Mesendoderm (in vitro differentiated cells): ENCODE measurements at regions not wholly inside any gene's neighbourhood (a gene's known extent, or its start where the extent isn't known, plus 50 kb on each side); places are given as distances from the start of the nearest gene placed in this dataset.

Source experiments
- DNase-seq: peaks from one replicate; pipeline ENCODE4 v3.0.0; 2013
- H2AK5ac ChIP-seq: 2 replicates; pipeline ENCODE4 v1.6.1; 2013; ENCODE audit warnings: low read length, inconsistent platforms
- H2BK120ac ChIP-seq: 2 replicates; pipeline ENCODE4 v1.6.1; 2013; ENCODE audit warnings: low read depth, mild to moderate bottlenecking, low read length, moderate library complexity, mixed read lengths
- H2BK15ac ChIP-seq: replicated peaks from 2 replicates; pipeline ENCODE4 v1.6.1; 2013; ENCODE audit warnings: low read depth, mild to moderate bottlenecking, moderate library complexity
- H2BK5ac ChIP-seq: 2 replicates; pipeline ENCODE4 v1.6.1; 2013; ENCODE audit warnings: low read length, inconsistent platforms
- H3K18ac ChIP-seq: 2 replicates; pipeline ENCODE4 v1.6.1; 2013; ENCODE audit warnings: mild to moderate bottlenecking, low read length, mixed read lengths
- H3K23ac ChIP-seq: one replicate; pipeline ENCODE4 v1.6.1; 2013; ENCODE audit warnings: low read length
- H3K27ac ChIP-seq: 2 replicates; pipeline ENCODE4 v1.5.1; 2013; ENCODE audit warnings: low read depth, mild to moderate bottlenecking, inconsistent platforms, low read length, moderate library complexity
- H3K27me3 ChIP-seq: 2 replicates; pipeline ENCODE4 v1.6.1; 2013; ENCODE audit warnings: low read length, control low read depth, mild to moderate bottlenecking, inconsistent platforms; ENCODE audit not compliant: insufficient read depth, poor library complexity
- H3K36me3 ChIP-seq: 2 replicates; pipeline ENCODE4 v1.6.1; 2013; ENCODE audit warnings: low read length, inconsistent platforms; ENCODE audit not compliant: control insufficient read depth, insufficient read depth
- H3K4ac ChIP-seq: one replicate; pipeline ENCODE4 v1.6.1; 2013; ENCODE audit warnings: low read depth, mild to moderate bottlenecking, low read length, moderate library complexity
- H3K4me1 ChIP-seq: 2 replicates; pipeline ENCODE4 v1.6.1; 2013; ENCODE audit warnings: low read depth, low read length, inconsistent platforms; ENCODE audit not compliant: control insufficient read depth
- H3K4me2 ChIP-seq: 2 replicates; pipeline ENCODE4 v1.6.1; 2013; ENCODE audit warnings: low read length
- H3K4me3 ChIP-seq: 2 replicates; pipeline ENCODE4 v1.5.1; 2013; ENCODE audit warnings: mild to moderate bottlenecking, low read length
- H3K56ac ChIP-seq: one replicate; pipeline ENCODE4 v1.6.1; 2013; ENCODE audit warnings: low read length
- H3K79me1 ChIP-seq: 2 replicates; pipeline ENCODE4 v1.6.1; 2013; ENCODE audit warnings: low read length, inconsistent platforms
- H3K79me2 ChIP-seq: 2 replicates; pipeline ENCODE4 v1.6.1; 2013; ENCODE audit warnings: mild to moderate bottlenecking, low read length; ENCODE audit not compliant: control insufficient read depth, insufficient read depth
- H3K9ac ChIP-seq: 2 replicates; pipeline ENCODE4 v1.6.1; 2013; ENCODE audit warnings: low read length, inconsistent platforms
- H4K5ac ChIP-seq: one replicate; pipeline ENCODE4 v1.6.1; 2013; ENCODE audit warnings: low read length
- H4K8ac ChIP-seq: one replicate; pipeline ENCODE4 v1.6.1; 2013; ENCODE audit warnings: low read depth, mild to moderate bottlenecking, control low read depth, low read length, moderate library complexity
- WGBS: extraction: QIAGEN DNeasy Blood & Tissue Kit; methylation state at CpG from one replicate; pipeline ENCODE4 v1.1.7; 2013; ENCODE audit warnings: low lambda C conversion rate, missing lambda C conversion rate; ENCODE audit not compliant: insufficient coverage; ENCODE audit errors: extremely low coverage; 5-methylcytosine and 5-hydroxymethylcytosine counted together

DNA sequence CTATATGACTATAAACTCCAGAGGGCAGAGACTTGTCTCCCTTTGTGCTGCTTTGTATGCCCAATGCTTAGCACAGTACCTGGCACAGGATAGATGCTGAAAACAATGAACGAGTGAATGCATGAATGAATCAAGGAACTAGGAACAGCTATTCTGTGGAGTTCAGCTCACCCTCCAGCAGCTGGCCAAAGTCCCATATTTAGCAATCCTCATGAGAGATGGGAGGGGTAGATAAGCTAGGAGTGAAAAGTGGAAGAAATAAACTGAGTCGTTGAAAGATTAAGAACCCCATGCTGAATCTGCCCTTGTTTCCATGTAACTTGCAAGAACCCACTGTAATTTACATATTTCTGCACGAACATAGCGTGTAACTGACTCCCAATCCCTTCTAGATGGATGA, 106.5 kb downstream of the MAFB start:
- no peak overlapping the region for H3K9ac ChIP-seq
- H2BK120ac ChIP-seq, result no peak overlapping the region
- H3K27me3 ChIP-seq, result no peaks in the 10 kb centered on the region
- no peaks in the 10 kb centered on the region for H3K79me1 ChIP-seq
- H3K4me1 ChIP-seq, result peaks cover 10% of the 10 kb centered on the region
- no peak overlapping the region for H3K4me2 ChIP-seq
- no peak overlapping the region for H3K4ac ChIP-seq
- DNase-seq, result no peak
- no CpG with 5 or more reads among the region's 4 CpGs for WGBS
- H4K5ac ChIP-seq, result no peak overlapping the region
- H3K79me2 ChIP-seq, result no peaks in the 10 kb centered on the region
- no peak overlapping the region for H3K4me3 ChIP-seq
- no peak overlapping the region for H3K27ac ChIP-seq
- no peak overlapping the region for H2AK5ac ChIP-seq
- no peak overlapping the region for H3K56ac ChIP-seq
- no peak overlapping the region for H3K23ac ChIP-seq
- H2BK5ac ChIP-seq, result no peak overlapping the region
- H2BK15ac ChIP-seq, result no peak overlapping the region
- no peak overlapping the region for H4K8ac ChIP-seq
- no peaks in the 10 kb centered on the region for H3K36me3 ChIP-seq
- H3K18ac ChIP-seq, result no peak overlapping the region

DNA sequence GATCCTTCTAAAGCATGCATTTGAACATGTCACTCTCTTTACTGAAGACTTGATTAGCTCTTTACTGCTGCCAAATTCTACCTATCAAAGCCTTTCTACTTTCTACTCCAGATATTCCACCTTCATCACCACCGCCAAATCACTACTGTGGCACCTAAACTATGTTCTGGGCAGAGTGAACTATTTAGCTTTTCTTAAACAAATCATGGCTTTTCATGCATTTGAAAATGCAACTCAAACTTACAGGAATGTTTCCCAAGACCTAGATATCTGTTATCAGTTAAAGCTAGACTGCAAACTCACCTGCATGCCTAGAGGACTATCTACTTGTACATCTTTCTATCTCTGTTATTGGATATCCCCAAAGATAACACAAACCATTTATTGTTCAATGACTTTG, 109.3 kb downstream of the MAFB start:
- Histone ChIP-seq H3K79me2 (no peaks in the 10 kb centered on the region), H3K27ac (no peak overlapping the region), H3K4me3 (no peak overlapping the region), H3K4me2 (no peak overlapping the region), H3K79me1 (no peaks in the 10 kb centered on the region), H2BK15ac (no peak overlapping the region), H3K18ac (no peak overlapping the region), H3K23ac (no peak overlapping the region), H3K9ac (no peak overlapping the region), H2BK120ac (no peak overlapping the region), H4K8ac (no peak overlapping the region), H3K56ac (no peak overlapping the region), H3K4me1 (peaks cover 10% of the 10 kb centered on the region), H2AK5ac (no peak overlapping the region), H2BK5ac (no peak overlapping the region), H3K36me3 (no peaks in the 10 kb centered on the region), H3K4ac (no peak overlapping the region), H3K27me3 (no peaks in the 10 kb centered on the region), H4K5ac (no peak overlapping the region)
- DNase-seq, result no peak
- no CpG with 5 or more reads among the region's 1 CpG for WGBS

DNA sequence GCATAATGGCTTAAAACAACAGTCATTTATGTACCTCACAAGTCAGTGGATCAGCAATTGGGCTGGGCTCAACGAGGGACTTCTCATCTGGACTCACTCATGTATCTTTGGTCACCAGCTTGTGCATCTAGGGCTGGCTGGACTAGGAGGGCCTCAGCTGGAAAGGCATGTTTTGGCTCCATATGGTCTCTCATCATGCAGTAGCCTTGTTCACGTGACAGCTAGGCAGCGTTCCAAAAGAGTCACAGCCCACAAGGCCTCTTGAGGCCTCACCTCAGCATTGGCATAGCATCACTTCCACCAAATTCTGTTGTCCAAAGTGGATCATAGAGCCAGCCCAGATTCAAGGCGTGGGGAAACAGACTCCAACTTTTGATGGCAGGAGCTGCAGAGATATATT, 110.1 kb downstream of the MAFB start:
- Histone ChIP-seq H3K56ac (no peak overlapping the region), H4K8ac (no peak overlapping the region), H3K79me1 (no peaks in the 10 kb centered on the region), H3K36me3 (no peaks in the 10 kb centered on the region), H2AK5ac (no peak overlapping the region), H2BK120ac (no peak overlapping the region), H3K79me2 (no peaks in the 10 kb centered on the region), H2BK5ac (no peak overlapping the region), H3K4me2 (no peak overlapping the region), H2BK15ac (no peak overlapping the region), H3K23ac (no peak overlapping the region), H3K18ac (no peak overlapping the region), H3K4ac (no peak overlapping the region), H4K5ac (no peak overlapping the region), H3K4me3 (no peak overlapping the region), H3K9ac (no peak overlapping the region), H3K27me3 (no peaks in the 10 kb centered on the region), H3K4me1 (peaks cover 5% of the 10 kb centered on the region), H3K27ac (no peak overlapping the region)
- no peak for DNase-seq
- WGBS, result no CpG with 5 or more reads among the region's 4 CpGs

DNA sequence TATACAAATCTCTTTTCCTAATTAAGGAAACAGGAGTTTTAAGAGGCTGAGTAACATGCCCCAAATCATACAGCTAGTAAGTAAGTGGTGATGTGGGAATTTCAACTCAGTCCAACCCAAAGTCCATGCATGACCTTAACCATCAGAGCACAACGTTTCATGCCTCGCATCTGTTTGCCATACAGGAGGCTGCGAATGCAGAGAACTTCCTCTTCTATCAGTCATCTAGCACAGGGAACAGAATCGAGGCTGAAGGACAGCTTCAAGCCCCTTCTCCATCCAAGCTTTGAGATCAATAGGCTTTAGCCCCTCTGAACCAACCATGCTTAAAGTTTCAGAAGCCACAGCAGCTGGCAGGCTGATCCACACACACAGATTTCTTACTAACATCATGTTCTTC, 113.2 kb downstream of the MAFB start:
- H3K9ac ChIP-seq, result no peak overlapping the region
- no peak overlapping the region for H3K4me2 ChIP-seq
- no peak overlapping the region for H3K23ac ChIP-seq
- no peak overlapping the region for H2AK5ac ChIP-seq
- H2BK120ac ChIP-seq, result no peak overlapping the region
- WGBS, result no CpG with 5 or more reads among the region's 4 CpGs
- H3K4me1 ChIP-seq, result no peaks in the 10 kb centered on the region
- no peak overlapping the region for H2BK5ac ChIP-seq
- DNase-seq, result no peak
- H3K27me3 ChIP-seq, result no peaks in the 10 kb centered on the region
- H3K36me3 ChIP-seq, result no peaks in the 10 kb centered on the region
- no peaks in the 10 kb centered on the region for H3K79me1 ChIP-seq
- no peak overlapping the region for H3K4me3 ChIP-seq
- H3K4ac ChIP-seq, result no peak overlapping the region
- H3K27ac ChIP-seq, result no peak overlapping the region
- no peak overlapping the region for H4K5ac ChIP-seq
- H3K56ac ChIP-seq, result no peak overlapping the region
- no peaks in the 10 kb centered on the region for H3K79me2 ChIP-seq
- H3K18ac ChIP-seq, result no peak overlapping the region
- H2BK15ac ChIP-seq, result no peak overlapping the region
- no peak overlapping the region for H4K8ac ChIP-seq

DNA sequence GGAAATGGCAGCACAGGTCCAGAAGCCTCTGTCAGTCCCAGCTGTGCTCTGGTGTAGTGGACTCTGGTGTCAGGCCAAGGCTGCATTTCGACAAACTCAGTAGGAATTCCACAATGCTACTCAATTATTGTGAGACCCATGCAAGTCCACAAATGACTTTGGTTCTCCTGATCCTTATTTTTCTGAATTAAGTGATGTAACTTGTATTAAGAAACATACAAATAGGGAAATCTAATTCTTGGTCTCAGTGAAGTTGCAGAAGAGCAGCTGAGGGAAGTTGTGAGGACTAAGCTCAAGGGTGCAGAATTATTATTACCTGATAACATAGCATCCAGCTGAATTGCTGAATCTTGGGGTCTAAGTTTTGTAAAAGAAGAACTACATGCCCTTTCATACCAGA, 116.8 kb downstream of the MAFB start:
- WGBS, result no CpG with 5 or more reads among the region's 1 CpG
- H3K4me3 ChIP-seq, result no peak overlapping the region

DNA sequence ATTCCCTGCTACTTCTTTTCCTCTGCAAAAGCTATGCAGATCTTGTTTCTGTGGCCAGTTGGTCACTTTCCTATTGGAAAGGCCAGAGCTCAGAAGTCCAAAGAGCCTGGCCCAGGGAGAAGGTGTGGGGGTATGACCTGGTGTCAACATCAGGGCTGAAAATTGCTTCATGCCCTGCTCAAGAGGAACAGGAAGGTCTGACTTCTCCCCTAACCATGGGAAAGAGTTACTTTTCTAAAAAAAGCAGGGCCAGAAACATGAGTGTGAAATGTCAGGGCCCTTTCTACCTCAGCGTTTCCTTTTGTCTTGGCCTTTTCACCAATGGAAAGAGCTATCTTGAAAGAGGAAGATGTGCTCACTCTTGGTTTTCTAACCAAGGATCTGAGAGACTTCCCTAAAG, 117.4 kb downstream of the MAFB start:
- no peak overlapping the region for H3K23ac ChIP-seq
- no peaks in the 10 kb centered on the region for H3K4me1 ChIP-seq
- no peak overlapping the region for H3K9ac ChIP-seq
- no peaks in the 10 kb centered on the region for H3K79me2 ChIP-seq
- H4K5ac ChIP-seq, result no peak overlapping the region
- H3K36me3 ChIP-seq, result no peaks in the 10 kb centered on the region
- H3K4ac ChIP-seq, result no peak overlapping the region
- H2AK5ac ChIP-seq, result no peak overlapping the region
- H3K79me1 ChIP-seq, result no peaks in the 10 kb centered on the region
- no peak overlapping the region for H3K4me3 ChIP-seq
- H3K27ac ChIP-seq, result no peak overlapping the region
- no peak for DNase-seq
- H3K27me3 ChIP-seq, result no peaks in the 10 kb centered on the region
- no CpG with 5 or more reads among the region's 1 CpG for WGBS
- H2BK15ac ChIP-seq, result no peak overlapping the region
- no peak overlapping the region for H4K8ac ChIP-seq
- H3K56ac ChIP-seq, result no peak overlapping the region
- no peak overlapping the region for H2BK120ac ChIP-seq
- no peak overlapping the region for H3K4me2 ChIP-seq
- no peak overlapping the region for H3K18ac ChIP-seq
- no peak overlapping the region for H2BK5ac ChIP-seq

More for the DNA sequence above, 116.8 kb downstream of the MAFB start:
- Histone ChIP-seq H3K27ac (no peak overlapping the region), H3K9ac (no peak overlapping the region), H4K5ac (no peak overlapping the region), H2AK5ac (no peak overlapping the region), H3K23ac (no peak overlapping the region), H4K8ac (no peak overlapping the region), H3K79me1 (no peaks in the 10 kb centered on the region), H2BK120ac (no peak overlapping the region), H3K79me2 (no peaks in the 10 kb centered on the region), H3K4me2 (no peak overlapping the region), H3K18ac (no peak overlapping the region), H3K27me3 (no peaks in the 10 kb centered on the region), H3K36me3 (no peaks in the 10 kb centered on the region), H3K4me1 (no peaks in the 10 kb centered on the region), H3K56ac (no peak overlapping the region), H3K4ac (no peak overlapping the region), H2BK5ac (no peak overlapping the region), H2BK15ac (no peak overlapping the region)
- DNase-seq, result no peak
